D341Med (cell line): ENCODE measurements at regions not wholly inside any gene's neighbourhood (a gene's known extent, or its start where the extent isn't known, plus 50 kb on each side); places are given as distances from the start of the nearest gene placed in this dataset.
A peak's percentile ranks its signal among the peaks of the same experiment; 100 is the strongest.

ENCODE experiments used
- DNase-seq: peaks from one replicate; pipeline ENCODE4 v3.0.0; 2012; ENCODE audit warnings: low spot score

- DNase-seq: no peak
Measured at GRCh38 chr12:132424811-132425210, 65.1 kb upstream of the FBRSL1 start.

DNA sequence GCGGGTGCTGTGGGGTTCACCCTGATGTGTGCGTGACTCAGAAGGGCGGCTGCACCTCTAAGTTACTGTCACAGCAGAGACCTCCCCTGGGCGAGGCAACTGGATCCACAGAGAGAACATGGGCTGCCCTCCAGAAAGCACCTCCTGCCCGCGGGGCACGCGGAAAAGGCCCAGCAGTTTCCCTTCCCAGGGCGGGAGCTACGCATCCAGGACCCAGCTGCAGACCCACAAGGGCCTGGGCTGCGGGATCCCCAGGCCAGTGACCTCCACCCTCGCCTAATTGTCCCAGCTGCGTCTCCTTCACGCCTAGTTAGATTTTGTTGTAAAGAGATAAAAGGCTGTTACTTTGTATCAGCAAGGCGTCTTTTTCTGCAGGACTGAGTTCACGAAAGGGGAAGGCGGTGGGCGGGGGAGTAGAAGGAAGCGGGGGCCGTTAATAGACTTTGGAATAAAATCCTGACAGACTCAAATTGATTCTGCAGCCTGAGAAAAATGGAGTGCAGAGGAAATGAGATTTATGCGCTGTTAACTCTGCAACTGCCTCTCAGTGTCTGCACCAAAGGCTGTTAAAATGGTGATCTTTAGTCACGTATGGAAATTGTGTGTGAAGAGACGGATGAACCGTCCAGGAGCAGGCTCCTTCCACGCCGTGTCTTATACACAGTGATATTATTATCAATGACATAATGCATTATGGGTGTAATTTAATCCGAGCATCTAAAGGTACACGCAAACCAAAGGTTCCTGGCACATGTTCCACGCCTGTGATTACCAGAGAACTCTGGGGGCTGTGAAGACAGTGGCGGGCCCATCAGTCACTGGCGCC lies 65.9 kb upstream of the FBRSL1 start:
- DNase-seq: no peak

- peak; percentile 60 for DNase-seq
Measured at GRCh38 chr12:132423251-132423819, 66.6 kb upstream of the FBRSL1 start.

DNA sequence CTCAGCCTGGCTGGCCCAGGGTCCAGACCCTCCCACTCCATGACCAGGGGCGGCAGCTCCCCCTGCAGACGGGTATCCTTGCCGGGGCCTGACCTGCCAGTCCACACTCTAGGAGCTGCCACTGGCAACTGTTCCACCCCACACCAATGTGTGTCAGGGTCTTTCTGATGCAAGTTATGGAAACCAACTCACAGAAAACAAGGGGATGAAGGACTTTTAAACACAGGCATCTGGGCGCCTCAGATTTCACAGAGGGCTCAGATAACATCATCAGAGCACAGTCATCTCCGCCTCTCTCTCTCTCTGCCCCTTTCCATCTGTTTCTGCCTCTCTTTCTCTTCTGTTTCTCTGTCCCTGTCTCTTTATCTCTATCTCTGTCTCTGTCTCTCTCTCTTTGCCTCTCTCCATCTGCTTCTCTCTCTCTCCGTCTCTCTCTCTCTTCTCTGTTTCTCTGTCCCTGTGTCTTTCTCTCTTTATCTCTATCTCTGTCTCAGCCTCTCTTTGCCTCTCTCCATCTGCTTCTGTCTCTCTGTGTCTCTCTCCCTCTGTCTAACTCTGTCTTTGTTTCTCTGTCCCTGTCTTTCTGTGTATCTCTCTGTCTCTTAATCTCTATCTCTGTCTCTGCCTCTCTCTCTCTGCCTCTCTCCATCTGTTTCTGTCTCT lies 67.4 kb upstream of the FBRSL1 start:
- no peak for DNase-seq

GRCh38 chr12:132422040-132422380 lies 67.9 kb upstream of the FBRSL1 start:
- DNase-seq: no peak

- DNase-seq: no peak
Measured at GRCh38 chr12:132419631-132420246, 70.2 kb upstream of the FBRSL1 start.

DNA sequence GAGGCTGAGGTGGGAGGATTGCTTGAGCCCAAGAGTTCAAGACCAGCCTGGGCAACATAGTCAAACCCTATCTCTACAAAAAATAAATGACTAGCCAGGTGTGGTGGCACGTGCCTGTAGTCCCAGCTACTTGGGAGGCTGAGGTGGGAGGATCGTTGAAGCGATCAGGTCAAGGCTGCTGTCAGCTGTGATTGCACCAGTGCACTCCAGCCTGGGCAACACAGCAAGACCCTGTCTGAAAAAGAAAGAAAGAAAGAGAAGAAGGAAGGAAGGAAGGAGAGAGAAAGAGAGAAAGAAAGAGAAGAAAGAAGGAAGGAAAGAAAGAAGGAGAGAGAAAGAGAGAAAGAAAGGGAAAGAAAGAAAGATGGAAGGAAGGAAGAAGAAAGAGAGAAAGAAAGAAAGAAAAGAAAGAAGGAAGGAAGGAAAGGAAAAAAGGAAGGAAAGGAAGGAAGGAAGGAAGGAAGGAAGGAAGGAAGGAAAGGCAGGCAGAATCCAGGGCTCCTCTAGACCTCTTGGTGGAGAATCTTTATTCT lies 71.5 kb upstream of the FBRSL1 start:
- no peak for DNase-seq

DNA sequence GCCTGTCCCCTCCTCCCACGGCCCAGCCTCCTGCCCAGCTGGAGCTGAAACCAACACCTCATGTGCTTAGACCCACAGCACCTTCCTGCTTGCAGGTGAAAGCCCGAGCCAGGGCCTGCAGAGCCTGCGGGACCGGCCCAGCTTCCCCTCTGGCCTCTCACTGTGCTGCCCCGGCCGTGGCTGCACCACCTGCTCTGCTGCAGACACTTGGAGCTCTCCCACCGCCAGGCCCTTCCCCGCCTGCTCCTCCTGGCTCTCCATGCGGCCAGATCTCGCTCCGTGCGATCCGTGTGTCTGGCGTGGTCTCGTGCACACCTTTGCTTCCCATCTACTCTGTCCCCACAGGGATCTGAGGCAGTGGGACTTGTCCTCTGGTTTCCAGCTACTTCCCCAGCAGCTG lies 72.2 kb upstream of the FBRSL1 start:
- DNase-seq: no peak

DNA sequence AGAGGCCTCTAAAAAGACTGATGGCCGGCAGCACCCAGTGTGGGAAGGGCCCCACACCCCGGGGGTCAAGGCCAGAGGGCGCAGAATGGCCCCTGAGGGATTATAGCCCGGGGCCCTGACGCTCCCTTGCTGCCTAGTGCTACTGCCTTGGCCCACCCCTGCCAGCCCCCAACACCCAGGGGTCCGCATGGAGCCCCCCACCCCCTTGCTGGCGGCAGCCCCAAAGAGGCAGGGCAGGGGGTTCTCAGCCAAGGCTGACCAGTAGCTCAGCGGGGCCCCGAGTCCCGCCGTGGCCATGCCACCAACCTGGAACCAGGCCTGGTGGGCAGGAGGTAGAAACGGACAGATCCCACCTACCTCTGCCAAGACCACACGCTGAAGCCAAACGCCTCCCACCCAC lies 73.1 kb upstream of the FBRSL1 start:
- no peak for DNase-seq

DNA sequence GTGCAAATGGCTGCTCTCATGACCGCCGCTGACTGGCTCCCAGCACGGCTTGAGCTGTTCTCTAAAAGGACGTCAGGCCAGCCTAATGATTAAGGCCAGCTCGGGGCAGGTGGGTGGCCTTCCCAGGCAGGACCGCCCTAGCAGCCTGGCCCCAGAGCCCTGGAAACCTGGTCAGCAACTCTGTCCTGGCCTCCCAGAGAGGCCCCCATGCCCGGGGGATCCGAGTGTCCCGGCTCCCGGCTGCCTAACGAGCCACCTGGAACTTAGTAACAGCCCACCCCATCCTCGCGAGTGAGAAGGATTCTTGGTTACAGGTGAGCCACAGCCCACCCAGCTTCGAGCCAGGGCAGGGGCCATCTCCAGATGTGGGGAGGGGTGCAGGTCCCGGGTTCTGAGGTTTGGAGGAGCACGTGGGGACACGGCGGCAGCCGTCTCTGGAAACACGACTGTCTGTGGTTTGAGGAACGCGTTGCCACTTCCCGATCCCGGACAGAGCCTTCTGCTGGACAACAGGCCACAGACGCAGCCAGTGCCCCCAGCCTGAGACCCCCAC lies 73.8 kb upstream of the FBRSL1 start:
- DNase-seq: no peak

DNA sequence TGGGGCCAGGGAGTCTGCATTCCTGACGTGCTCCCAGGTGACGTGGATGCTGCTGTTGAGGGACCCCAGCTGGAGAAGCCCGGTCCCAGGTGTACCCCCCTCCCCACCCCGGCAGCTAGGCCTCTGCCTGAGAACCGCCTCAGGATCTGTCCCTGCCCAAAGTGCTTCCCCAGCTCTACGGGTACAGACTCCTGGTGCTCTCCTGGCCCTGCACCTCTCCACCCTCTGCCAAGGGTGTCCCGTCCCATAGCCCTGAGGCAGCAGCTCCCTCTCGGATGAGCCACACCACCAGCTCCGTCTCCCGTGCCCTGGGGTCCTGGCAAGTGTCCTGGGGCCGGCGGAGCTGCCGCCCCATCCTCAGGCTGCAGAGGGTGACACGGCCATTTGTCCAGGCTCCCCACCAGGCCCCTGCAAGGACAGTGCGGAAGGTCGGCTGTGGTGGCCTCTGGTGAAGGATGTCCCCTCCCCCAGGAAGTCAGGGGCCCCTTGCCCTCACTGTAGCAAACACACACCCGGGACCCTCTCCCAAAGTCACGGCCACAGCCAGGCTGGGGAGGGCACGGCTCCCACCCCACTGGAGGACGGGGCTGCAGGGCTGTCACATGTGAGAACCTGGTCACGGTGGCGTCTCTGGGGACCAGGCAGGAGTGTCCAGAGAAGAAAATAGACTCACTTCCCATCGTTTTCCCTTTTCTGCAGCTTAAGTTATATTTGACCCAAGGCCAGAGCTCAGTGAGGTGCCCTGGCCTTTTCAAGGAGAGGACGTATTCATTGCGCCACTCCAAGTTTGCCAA lies 74.4 kb upstream of the FBRSL1 start:
- DNase-seq: no peak

- peak; percentile 94 for DNase-seq
Measured at GRCh38 chr12:132414634-132415326, 75.2 kb upstream of the FBRSL1 start.

DNA sequence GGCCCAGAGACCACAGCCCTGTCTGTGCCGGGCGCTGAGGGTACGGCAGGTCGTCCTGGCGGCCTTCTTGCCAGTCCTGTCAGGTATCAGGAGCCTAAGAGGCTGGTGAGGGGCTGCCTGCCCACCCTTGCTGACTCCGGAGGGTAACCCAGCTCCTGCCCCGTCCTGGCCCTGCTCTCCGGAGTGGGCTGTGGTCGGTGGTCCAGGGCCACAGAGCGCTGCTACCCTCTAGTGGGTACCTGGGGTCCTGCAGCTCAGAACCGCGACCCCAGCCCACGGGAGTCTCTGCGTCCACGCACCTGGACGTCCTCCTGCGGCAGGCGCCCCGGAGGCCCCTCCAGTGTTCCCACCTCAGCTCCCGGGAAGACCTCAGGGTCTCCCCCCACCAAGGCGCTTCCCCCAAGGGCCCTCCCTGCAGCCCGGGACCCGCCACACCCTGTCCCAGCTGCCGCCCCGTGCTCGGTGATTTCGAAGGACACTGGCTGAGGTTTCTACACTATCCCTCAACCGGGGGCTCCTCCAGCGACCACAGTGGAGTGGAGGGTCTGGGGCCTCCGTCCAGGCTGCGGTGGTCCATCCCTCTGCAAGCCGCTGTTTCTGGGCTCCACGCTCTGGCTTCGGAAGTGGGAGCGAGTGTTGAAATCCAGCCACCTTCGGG lies 75.9 kb upstream of the FBRSL1 start:
- peak; percentile 82 for DNase-seq

- DNase-seq: no peak
Measured at GRCh38 chr12:132411457-132411856, 78.5 kb upstream of the FBRSL1 start.

GRCh38 chr12:132410849-132411248 lies 79.1 kb upstream of the FBRSL1 start:
- no peak for DNase-seq

GRCh38 chr12:132410296-132410625 lies 79.7 kb upstream of the FBRSL1 start:
- no peak for DNase-seq

DNA sequence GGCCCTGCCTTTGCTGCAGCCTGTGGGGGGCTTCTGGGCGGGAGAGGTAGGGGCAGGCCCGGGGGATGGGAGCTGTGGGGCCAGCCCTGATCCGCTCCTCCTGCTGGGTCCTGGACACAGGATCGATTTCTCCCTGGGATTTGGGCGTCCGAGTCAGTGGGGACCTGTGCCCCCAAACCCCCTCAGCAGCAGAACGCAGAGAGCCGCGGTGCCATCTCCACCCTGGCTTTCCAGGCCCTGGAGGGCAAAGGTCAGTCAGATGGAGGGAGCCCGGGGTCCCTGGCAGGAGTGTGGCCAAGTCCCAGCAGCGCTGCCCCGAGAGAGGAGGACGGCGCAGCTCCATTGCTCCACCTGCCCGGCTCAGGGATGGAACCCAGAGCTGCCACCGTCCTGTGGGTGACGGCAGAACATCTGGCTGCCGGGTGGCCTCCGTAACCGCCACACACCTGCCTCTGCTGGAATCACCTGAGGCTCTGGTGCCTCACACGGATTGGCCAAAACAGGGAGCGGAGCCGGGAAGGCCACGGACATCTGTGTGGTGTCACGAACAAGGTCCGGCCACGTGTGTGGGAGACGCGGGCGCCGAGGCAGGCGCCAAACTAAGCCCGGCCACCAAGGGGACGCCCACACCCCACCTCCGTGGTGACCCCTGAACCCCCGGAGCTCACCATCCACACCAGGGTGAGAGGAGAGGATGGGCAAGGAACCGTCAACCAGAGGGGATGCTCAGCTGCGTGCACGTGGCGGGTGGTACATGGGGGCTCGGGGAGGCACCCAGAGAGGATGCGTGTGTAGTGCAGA lies 80.3 kb upstream of the FBRSL1 start:
- no peak for DNase-seq

- no peak for DNase-seq
Measured at GRCh38 chr12:132408626-132409494, 79.5 kb upstream of the GALNT9 start.

DNA sequence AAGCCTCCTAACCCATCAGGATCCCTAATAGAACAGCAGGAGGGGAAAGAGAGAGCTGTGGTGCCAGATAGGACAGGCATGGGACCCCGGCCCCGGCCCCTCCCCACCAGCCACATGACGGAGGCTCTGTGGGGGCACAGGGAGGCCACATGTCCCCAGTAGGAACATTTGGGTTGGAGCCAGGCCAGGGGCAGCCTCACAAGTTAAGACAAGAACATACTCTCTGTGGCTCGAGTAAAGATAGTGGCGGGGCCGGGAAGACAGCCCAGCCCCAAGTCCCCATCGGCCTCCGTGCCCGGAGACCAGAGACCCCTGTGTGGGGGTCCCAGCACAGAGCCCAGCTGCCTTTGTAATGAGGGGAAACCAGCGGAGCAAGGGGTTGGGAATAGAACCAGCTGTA lies 78.6 kb upstream of the GALNT9 start:
- no peak for DNase-seq
